NCI-H345 treated with DMSO at 0.1 percent for 48 hours (cell line): ENCODE measurements at regions not wholly inside any gene's neighbourhood (a gene's known extent, or its start where the extent isn't known, plus 50 kb on each side); places are given as distances from the start of the nearest gene placed in this dataset.
"Not testable (repeated sequence)": the region's sequence is repeated elsewhere in the genome, so short reads cannot be mapped to it uniquely, and the experiment has no call there.

Experiments
- DNase-seq: peaks from one replicate; lab custom pipeline; 2025; ENCODE audit not compliant: unreplicated experiment; lab: John Stamatoyannopoulos, UW

- no peak for DNase-seq
These were observed 719.1 kb upstream of the ANO3 start for GRCh38 chr11:25612806-25613205.

- DNase-seq: no peak
These were observed 718.5 kb upstream of the ANO3 start for GRCh38 chr11:25613451-25613850.

- no peak for DNase-seq
These were observed 718.1 kb upstream of the ANO3 start for GRCh38 chr11:25613865-25614264.

- no peak for DNase-seq
These were observed 716.9 kb upstream of the ANO3 start for GRCh38 chr11:25615069-25615468.

GRCh38 chr11:25615841-25616240 is 716.1 kb upstream of the ANO3 start:
- DNase-seq: no peak

GRCh38 chr11:25625094-25625493 is 706.8 kb upstream of the ANO3 start:
- DNase-seq: no peak

- no peak for DNase-seq
These were observed 703.9 kb upstream of the ANO3 start for GRCh38 chr11:25628030-25628429.

- DNase-seq: no peak
These were observed 698.7 kb upstream of the ANO3 start for GRCh38 chr11:25633230-25633629.

GRCh38 chr11:25649220-25649619 is 682.7 kb upstream of the ANO3 start:
- DNase-seq: not testable (repeated sequence)

- DNase-seq: no peak
These were observed 681.6 kb upstream of the ANO3 start for GRCh38 chr11:25650319-25650718.

- DNase-seq: no peak
These were observed 676.3 kb upstream of the ANO3 start for GRCh38 chr11:25655636-25656035.

- DNase-seq: no peak
These were observed 673.0 kb upstream of the ANO3 start for GRCh38 chr11:25658916-25659315.

GRCh38 chr11:25659706-25660105 is 672.2 kb upstream of the ANO3 start:
- DNase-seq: no peak

- no peak for DNase-seq
These were observed 664.1 kb upstream of the ANO3 start for GRCh38 chr11:25667871-25668270.

- no peak for DNase-seq
These were observed 640.0 kb upstream of the ANO3 start for GRCh38 chr11:25691959-25692358.

- no peak for DNase-seq
These were observed 629.5 kb upstream of the ANO3 start for GRCh38 chr11:25702417-25702816.

GRCh38 chr11:25710975-25711374 is 621.0 kb upstream of the ANO3 start:
- no peak for DNase-seq

GRCh38 chr11:25727944-25728343 is 604.0 kb upstream of the ANO3 start:
- no peak for DNase-seq

GRCh38 chr11:25730230-25730629 is 601.7 kb upstream of the ANO3 start:
- no peak for DNase-seq

- DNase-seq: no peak
These were observed 598.2 kb upstream of the ANO3 start for GRCh38 chr11:25733777-25734176.

GRCh38 chr11:25734591-25735211 is 597.2 kb upstream of the ANO3 start:
- no peak for DNase-seq

- DNase-seq: no peak
These were observed 594.8 kb upstream of the ANO3 start for GRCh38 chr11:25737071-25737675.

GRCh38 chr11:25741886-25742285 is 590.0 kb upstream of the ANO3 start:
- DNase-seq: no peak
